BE2C (cell line): ENCODE measurements at regions not wholly inside any gene's neighbourhood (a gene's known extent, or its start where the extent isn't known, plus 50 kb on each side); places are given as distances from the start of the nearest gene placed in this dataset.

Experiments
- DNase-seq: peaks from one replicate; pipeline ENCODE4 v3.0.0-alpha.2; 2020
- H3K27me3 ChIP-seq: fragments of 250-450 bp; sonication (Bioruptor Pico); 2 replicates; pipeline ENCODE4 v1.5.1; 2020; ENCODE audit warnings: mild to moderate bottlenecking
- H3K36me3 ChIP-seq: fragments of 250-450 bp; sonication (Bioruptor Pico); 2 replicates; pipeline ENCODE4 v1.5.1; 2020; ENCODE audit warnings: mild to moderate bottlenecking
- H3K4me1 ChIP-seq: fragments of 250-450 bp; sonication (Bioruptor Pico); 2 replicates; pipeline ENCODE4 v1.5.1; 2020
- H3K4me3 ChIP-seq: 2 replicates; pipeline ENCODE4 v1.5.1; 2011; ENCODE audit warnings: low read depth, low read length
- H3K9me3 ChIP-seq: fragments of 250-450 bp; sonication (Bioruptor Pico); 2 replicates; pipeline ENCODE4 v1.5.1; 2020
- CTCF ChIP-seq: IDR thresholded peaks from 2 replicates; pipeline ENCODE4 v1.5.1; 2012; ENCODE audit warnings: mild to moderate bottlenecking, low read depth, low read length

- no peaks in the 10 kb centered on the region for H3K9me3 ChIP-seq
- no peaks in the 10 kb centered on the region for H3K4me1 ChIP-seq
- no peak for TF ChIP-seq CTCF
- no peak overlapping the region for H3K4me3 ChIP-seq
- no peaks in the 10 kb centered on the region for H3K27me3 ChIP-seq
- no peak for DNase-seq
- H3K36me3 ChIP-seq = no peaks in the 10 kb centered on the region
Measured at GRCh38 chrX:43553257-43553656, 102.8 kb upstream of the MAOA start.

DNA sequence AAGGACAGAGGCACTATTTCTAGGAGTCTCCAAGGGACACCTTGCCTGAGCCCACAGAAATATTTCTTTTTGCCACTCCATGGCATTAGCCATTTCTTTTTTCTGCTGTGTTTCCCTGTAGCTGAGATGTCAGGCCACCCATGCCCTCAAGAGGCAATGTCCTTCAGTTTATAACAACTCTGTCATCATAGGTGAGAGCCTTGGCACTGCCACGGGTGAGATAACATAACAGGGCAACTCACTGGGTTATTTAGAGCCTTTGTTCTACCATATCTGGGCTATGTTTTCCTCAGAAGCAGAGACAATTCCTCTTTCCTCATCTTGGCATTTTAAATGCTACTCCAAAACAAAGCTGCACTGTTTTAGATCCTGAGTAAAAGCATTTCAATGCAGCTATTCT is 99.9 kb upstream of the MAOA start:
- DNase-seq = no peak
- TF ChIP-seq CTCF = no peak
- H3K9me3 ChIP-seq = no peaks in the 10 kb centered on the region
- no peaks in the 10 kb centered on the region for H3K27me3 ChIP-seq
- no peak overlapping the region for H3K4me3 ChIP-seq
- H3K4me1 ChIP-seq = no peaks in the 10 kb centered on the region
- H3K36me3 ChIP-seq = no peaks in the 10 kb centered on the region

- TF ChIP-seq CTCF = peak; percentile 67
- Histone ChIP-seq H3K4me1 (no peaks in the 10 kb centered on the region), H3K27me3 (no peaks in the 10 kb centered on the region), H3K4me3 (no peak overlapping the region; the same call in 1 of the 2 replicates), H3K9me3 (no peaks in the 10 kb centered on the region), H3K36me3 (no peaks in the 10 kb centered on the region)
- DNase-seq = peak; percentile 47
Measured at GRCh38 chrX:43557792-43558191, 98.3 kb upstream of the MAOA start.

GRCh38 chrX:43559644-43560043 is 96.5 kb upstream of the MAOA start:
- no peaks in the 10 kb centered on the region for H3K36me3 ChIP-seq
- peak; percentile 46 for TF ChIP-seq CTCF
- no peaks in the 10 kb centered on the region for H3K9me3 ChIP-seq
- DNase-seq = peak; percentile 26
- no peaks in the 10 kb centered on the region for H3K4me1 ChIP-seq
- no peaks in the 10 kb centered on the region for H3K27me3 ChIP-seq
- H3K4me3 ChIP-seq = no peak overlapping the region

GRCh38 chrX:43560247-43560946 is 95.7 kb upstream of the MAOA start:
- Histone ChIP-seq H3K27me3 (no peaks in the 10 kb centered on the region), H3K36me3 (no peaks in the 10 kb centered on the region), H3K9me3 (no peaks in the 10 kb centered on the region), H3K4me3 (no peak overlapping the region), H3K4me1 (no peaks in the 10 kb centered on the region)
- DNase-seq = no peak
- no peak for TF ChIP-seq CTCF

DNA sequence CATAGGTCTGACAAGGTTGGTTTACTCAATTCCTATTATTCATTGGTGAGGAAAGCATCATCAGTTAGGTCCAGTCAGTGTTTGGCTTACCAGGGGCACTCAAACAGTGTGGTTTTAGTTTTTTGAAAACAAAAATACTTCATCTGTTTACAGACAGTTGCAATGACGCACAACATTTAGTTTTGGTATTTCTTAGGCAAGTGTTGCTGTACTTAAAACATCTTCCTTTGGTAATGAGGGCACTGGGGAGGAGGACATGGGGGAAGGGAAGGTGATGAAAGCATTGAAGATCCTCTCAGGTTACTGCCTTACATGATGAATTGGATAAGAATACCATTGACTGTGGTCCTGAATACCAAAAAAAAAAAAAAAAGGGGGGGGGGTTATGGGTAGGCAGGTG is 93.7 kb upstream of the MAOA start:
- Histone ChIP-seq H3K9me3 (no peaks in the 10 kb centered on the region), H3K27me3 (no peaks in the 10 kb centered on the region), H3K4me1 (no peaks in the 10 kb centered on the region), H3K4me3 (no peak overlapping the region), H3K36me3 (no peaks in the 10 kb centered on the region)
- TF ChIP-seq CTCF = no peak
- DNase-seq = no peak
